Astrocyte of the spinal cord (primary cell): ENCODE measurements at regions not wholly inside any gene's neighbourhood (a gene's known extent, or its start where the extent isn't known, plus 50 kb on each side); places are given as distances from the start of the nearest gene placed in this dataset.

Experiments
- DNase-seq: peaks from one replicate; pipeline ENCODE4 v3.0.0; 2011; ENCODE audit warnings: low read depth, low spot score
- H3K4me3 ChIP-seq: 2 replicates; pipeline ENCODE4 v1.5.1; 2011; ENCODE audit warnings: low read depth, mild to moderate bottlenecking, low read length, moderate library complexity
- CTCF ChIP-seq: IDR thresholded peaks from 2 replicates; pipeline ENCODE4 v1.5.1; 2012; ENCODE audit warnings: low read depth, mild to moderate bottlenecking, low read length, inconsistent platforms
- in situ Hi-C: cut with HindIII; loops from 2 replicates; pipeline ENCODE4 v1.10.0; 2017; ENCODE audit warnings: low sequenced_read_pairs

- in situ Hi-C loops, result no loop called here
- TF ChIP-seq CTCF, result no peak
- DNase-seq, result no peak
- no peak overlapping the region for H3K4me3 ChIP-seq
Observed at GRCh38 chr18:64714086-64714485, 565.2 kb upstream of the LINC00305 start.

GRCh38 chr18:64713284-64713683 lies 564.4 kb upstream of the LINC00305 start:
- H3K4me3 ChIP-seq, result no peak overlapping the region
- in situ Hi-C loops, result no loop called here
- no peak for DNase-seq
- no peak for TF ChIP-seq CTCF

GRCh38 chr18:64712035-64712434 lies 563.1 kb upstream of the LINC00305 start:
- TF ChIP-seq CTCF, result no peak
- no peak for DNase-seq
- in situ Hi-C loops, result no loop called here
- H3K4me3 ChIP-seq, result no peak overlapping the region

GRCh38 chr18:64710105-64710861 lies 561.4 kb upstream of the LINC00305 start:
- peak; percentile 0 for DNase-seq
- no peak for TF ChIP-seq CTCF
- no peak overlapping the region for H3K4me3 ChIP-seq
- in situ Hi-C loops, result no loop called here

- no peak for DNase-seq
- TF ChIP-seq CTCF, result no peak
- H3K4me3 ChIP-seq, result no peak overlapping the region
- in situ Hi-C loops, result no loop called here
Observed at GRCh38 chr18:64707052-64707451, 558.2 kb upstream of the LINC00305 start.

GRCh38 chr18:64699081-64699480 lies 550.2 kb upstream of the LINC00305 start:
- in situ Hi-C loops, result no loop called here
- DNase-seq, result no peak
- no peak overlapping the region for H3K4me3 ChIP-seq
- no peak for TF ChIP-seq CTCF
